ENCODE measurements at regions not wholly inside any gene's neighbourhood (a gene's known extent, or its start where the extent isn't known, plus 50 kb on each side); places are given as distances from the start of the nearest gene placed in this dataset.

GRCh38 chr3:168885028-168885427 is 778.5 kb downstream of the MECOM start:
- DNase-seq, result no peak

- no peak for DNase-seq
Measured at GRCh38 chr3:168884353-168884903, 779.1 kb downstream of the MECOM start.

- DNase-seq, result no peak
Measured at GRCh38 chr3:168883145-168883544, 780.4 kb downstream of the MECOM start.

DNA sequence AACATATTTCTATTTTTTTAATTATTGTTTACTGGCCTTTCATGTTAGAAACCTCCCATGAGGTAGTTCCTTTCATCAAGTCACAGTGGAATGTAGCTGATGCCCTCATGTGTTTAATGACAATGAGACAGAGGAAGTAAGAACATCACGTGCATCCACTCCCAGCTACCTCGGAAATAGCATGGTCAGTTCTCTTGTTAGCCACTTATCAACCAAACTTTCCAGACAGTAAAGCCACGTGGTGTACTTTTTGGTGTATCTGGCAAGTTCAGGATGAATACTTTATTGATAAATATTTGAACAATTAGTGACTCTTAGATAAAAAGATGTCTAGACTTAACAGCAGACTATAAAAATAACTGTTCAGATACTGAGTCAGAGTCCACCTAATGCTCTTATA is 781.7 kb downstream of the MECOM start:
- no peak for DNase-seq

DNA sequence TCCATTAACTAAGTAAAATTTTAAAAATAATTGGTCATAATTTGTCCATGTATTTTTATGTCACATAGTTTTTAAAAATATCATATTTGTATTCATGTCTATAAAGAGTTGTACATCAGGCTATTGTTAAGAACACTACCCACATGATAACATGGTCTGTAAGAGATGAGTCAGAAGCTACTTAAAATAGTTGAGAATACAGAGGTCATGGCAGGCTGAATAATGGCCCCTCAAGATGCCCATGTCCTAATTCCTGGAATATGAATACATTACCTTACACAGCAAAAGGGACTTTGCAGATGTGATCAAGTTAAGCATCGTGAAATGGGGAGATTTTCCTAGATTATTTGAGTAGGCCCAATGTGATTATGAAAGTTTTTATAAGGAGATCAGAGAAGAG is 782.9 kb upstream of the GOLIM4 start:
- no peak for DNase-seq

- DNase-seq, result no peak
Measured at GRCh38 chr3:168877899-168878298, 782.2 kb upstream of the GOLIM4 start.

- no peak for DNase-seq
Measured at GRCh38 chr3:168876346-168877035, 780.8 kb upstream of the GOLIM4 start.

DNA sequence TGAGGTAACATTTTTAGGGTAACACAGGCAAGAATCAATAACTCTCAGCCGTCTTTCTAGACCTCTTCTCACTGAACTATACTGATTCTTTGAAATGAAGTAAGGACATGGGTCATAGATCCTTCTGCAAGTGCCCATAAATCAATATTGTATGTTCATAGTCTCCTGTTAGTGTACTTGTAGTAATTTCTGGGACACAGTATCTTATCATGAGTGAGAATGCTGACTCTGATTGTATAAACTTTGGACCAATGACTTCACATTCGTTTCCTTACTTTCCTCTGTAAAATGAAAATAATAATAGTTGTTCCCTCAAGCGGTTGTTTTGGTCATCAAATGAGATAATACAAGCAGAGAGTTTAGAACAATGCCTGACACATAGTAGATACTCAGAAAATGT is 777.1 kb upstream of the GOLIM4 start:
- no peak for DNase-seq

- DNase-seq, result no peak
Measured at GRCh38 chr3:168870892-168871291, 775.2 kb upstream of the GOLIM4 start.

GRCh38 chr3:168865022-168865551 is 769.4 kb upstream of the GOLIM4 start:
- no peak for DNase-seq

DNA sequence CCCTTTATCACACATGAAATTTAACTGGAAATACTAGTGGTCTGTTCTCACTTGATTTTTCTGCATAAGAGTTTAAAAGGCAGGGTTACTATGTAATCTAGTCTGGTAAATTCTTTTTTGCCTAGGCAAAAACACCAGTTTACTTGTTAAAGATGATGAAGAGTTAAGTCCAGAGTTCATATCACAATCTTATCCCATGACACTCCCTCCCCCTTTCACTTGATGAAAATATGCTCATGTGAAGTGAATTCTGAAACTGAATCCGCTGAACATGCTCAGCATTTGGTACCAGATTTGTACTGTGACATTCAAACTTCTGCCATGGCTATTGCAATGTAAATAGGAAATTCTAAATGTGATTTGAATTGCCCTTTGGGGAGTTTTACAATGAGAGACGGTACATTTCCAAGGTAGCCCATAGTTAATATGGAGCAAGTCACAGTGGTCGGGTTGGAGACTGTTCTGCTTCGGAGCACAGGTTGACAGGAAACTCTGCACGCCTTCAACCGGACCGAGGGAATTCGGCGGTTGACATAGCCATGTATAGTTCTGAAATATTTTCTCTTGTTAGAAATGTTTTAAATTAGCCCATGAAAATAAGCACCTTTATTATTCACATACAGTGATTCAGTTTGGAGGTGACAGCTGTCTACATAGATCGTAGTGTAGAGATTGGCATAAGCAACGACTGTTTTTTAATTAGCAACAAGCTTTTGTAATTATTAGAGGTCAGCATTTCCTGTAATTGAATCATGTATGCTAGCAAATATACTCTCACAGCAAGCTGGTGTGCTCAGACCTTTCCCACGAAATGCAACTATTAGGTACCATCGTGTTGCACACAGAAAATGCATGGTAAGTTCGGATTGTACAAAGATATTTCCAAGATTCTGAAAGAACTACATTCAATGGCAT is 768.6 kb upstream of the GOLIM4 start:
- DNase-seq, result no peak

DNA sequence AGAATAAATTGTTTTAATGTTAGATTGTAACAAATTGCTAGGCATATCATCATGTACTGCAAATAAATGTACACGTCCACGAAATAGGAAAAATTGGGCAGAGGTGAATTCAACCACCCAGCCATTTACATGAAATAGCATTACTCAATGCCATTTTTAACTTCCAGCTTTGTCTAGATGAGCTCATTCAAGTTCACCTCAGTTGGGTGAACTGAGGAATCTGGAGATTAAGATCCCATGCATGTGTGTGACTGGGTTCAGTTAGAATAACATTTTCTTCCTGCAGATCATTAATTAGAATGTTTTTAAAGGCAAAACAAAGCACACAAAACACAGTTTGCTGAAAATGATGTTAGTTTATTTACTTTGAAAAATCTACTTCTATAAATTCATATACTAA is 767.8 kb upstream of the GOLIM4 start:
- DNase-seq, result no peak

GRCh38 chr3:168862466-168862865 is 766.7 kb upstream of the GOLIM4 start:
- no peak for DNase-seq

DNA sequence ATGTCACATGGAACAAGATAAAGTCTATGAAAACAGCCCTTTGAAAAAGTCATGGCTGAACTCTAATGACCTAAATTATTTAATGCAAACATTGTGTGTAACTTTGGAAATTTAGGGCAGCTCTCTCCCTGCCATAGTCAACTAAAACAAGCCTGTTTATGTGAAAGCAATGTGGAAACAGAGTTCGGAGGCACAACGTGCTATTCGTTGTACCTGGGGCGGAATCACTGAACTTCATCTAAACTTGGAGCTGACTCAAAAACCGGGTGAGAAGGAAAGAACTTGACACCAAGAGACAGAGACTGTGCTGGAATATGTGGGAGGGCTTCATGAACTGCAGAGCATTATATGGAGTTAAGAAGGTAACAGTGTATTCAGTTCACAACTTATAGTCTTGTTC is 764.9 kb upstream of the GOLIM4 start:
- no peak for DNase-seq

DNA sequence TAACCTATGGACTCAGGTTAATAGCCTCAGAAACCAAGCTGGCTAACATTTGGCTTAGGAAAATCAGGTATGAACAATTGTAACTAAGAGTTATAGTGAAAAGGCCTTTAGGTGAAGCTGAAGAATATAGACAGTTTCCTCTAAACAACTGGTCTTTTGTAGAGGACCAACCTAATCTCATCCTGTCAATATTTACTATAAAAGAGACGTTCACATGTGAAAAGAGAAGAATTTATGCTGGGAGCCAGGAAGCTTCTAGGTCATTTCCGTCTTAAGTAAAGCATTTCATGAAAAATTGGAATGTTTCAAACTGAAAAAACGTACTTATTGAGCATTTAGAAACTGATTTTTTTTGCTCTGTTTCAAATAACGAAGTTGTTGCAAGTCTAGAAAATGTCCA is 764.3 kb upstream of the GOLIM4 start:
- no peak for DNase-seq

DNA sequence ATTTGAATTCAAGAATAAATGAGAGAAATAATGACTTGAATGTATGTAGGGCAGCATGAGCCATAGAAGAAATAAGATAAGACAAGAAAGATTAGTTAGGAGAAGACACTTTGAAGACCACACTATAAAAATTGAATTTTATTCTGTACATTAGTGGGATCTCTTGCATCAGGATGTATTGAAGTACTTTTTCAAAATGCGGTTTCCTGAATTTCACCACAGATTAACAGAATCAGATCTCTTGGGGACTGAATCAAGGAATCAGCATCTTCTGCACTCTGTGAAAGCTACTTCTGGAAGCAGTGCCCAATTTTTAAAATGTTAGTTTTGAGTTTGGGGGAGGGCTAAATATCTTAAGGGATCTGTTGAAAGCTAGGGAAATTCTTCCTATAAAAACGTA is 763.9 kb upstream of the GOLIM4 start:
- no peak for DNase-seq

DNA sequence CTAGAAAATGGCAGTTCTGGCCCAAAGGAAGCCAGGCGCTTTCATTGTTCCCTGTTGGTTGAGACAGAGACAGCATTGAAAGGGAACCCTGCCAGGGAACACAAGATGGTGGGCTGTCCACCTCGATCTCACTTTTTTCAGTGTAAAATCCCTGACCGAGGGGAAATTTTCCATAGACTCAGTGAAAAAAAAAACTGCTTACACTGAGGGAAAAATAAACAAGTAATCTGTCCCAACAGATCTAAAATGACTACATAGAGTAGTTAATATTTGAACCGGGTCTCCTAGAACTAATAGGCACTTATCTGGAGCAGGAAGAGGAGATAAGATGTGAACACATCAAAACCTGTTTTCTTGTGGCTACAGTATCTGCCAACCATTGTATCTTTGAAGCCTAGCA is 763.4 kb upstream of the GOLIM4 start:
- no peak for DNase-seq

- no peak for DNase-seq
Measured at GRCh38 chr3:168858327-168858726, 762.6 kb upstream of the GOLIM4 start.

DNA sequence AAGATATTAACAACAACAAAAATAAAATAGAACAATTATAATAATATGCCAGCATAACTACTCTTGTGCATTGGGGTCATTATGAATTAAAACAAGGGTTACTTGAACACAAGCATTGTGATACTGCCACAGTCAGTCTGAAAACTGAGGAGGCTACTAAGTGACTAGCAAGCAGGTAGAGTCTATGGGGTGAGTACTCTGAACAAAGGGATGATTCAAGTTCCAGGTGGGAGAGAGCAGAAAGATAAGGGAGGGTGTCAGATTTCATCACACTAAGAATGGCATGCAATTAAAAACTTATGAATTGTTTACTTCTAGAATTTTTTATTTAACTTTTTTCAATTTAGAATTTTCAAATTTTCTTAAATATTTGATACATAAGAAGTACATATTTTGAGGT is 754.4 kb upstream of the GOLIM4 start:
- no peak for DNase-seq

DNA sequence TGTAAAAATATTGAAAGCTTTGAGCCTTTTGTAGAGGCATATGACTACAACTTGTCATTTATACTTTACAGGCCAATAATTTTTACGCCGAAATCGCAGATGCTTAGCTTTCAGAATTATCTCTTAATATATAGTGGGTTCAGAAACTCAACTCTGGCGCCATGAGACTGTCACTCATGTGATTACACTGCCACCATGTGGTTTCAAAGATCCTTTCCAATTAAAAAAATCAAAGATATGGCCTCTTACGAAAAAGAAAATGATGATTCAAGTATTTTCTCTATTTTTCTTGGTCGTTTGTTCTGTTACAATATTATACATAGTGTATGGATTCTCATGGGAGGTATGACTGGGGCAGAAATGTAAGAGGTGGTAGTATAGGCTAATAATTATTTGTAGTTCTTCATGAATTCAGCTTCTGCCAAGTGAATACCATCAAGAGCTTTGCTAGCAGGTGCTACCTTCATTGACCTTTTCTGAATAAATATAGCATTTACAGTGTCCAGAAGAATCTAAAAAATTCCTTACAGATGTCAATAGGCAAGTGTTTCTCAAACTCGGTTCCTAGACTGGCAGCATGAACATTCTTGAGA is 751.7 kb upstream of the GOLIM4 start:
- DNase-seq, result no peak

GRCh38 chr3:168844894-168845482 is 749.3 kb upstream of the GOLIM4 start:
- DNase-seq, result no peak

DNA sequence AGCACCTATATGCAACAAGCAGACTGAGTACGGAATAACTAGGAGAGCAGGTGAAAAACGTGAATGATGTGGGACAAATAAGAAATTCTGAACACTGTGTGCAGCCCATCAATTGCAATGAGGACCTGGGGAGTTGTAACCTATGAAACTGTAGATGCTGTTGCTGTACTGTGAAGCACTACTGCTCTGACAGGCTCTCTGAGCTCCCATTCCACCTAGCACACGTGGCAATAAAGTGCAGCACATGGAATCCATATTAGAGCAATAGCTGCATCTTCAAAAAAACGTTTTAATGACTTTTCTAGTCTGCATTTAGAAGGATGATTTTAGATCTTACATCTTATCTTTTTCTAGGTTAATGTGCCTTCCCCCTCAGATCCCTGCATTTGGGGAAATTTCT is 748.7 kb upstream of the GOLIM4 start:
- DNase-seq, result no peak

GRCh38 chr3:168843481-168843880 is 747.8 kb upstream of the GOLIM4 start:
- DNase-seq, result no peak
